Coronary artery (tissue), 2 donors: ENCODE measurements at regions not wholly inside any gene's neighbourhood (a gene's known extent, or its start where the extent isn't known, plus 50 kb on each side); places are given as distances from the start of the nearest gene placed in this dataset.
"Not testable (repeated sequence)": the region's sequence is repeated elsewhere in the genome, so short reads cannot be mapped to it uniquely, and the experiment has no call there.

Source experiments
- DNase-seq: peaks from one replicate; pipeline ENCODE4 v3.0.0-alpha.2; 2017; ENCODE audit warnings: low spot score
- H3K27ac ChIP-seq, 2 donors: fragments of 200-600 bp; sonication (generic); one replicate each; pipeline ENCODE4 v1.5.1; 2016 to 2019
- H3K4me3 ChIP-seq: fragments of 200-600 bp; sonication (generic); 2 replicates; pipeline ENCODE4 v1.5.1; 2016; ENCODE audit warnings: mild to moderate bottlenecking, moderate library complexity
- TF ChIP-seq, protein P1 (sequence below): fragments of 200-600 bp; sonication (generic); IDR thresholded peaks from one replicate; pipeline ENCODE4 v1.5.1; 2019; ENCODE audit warnings: antibody characterized with exemption

DNA sequence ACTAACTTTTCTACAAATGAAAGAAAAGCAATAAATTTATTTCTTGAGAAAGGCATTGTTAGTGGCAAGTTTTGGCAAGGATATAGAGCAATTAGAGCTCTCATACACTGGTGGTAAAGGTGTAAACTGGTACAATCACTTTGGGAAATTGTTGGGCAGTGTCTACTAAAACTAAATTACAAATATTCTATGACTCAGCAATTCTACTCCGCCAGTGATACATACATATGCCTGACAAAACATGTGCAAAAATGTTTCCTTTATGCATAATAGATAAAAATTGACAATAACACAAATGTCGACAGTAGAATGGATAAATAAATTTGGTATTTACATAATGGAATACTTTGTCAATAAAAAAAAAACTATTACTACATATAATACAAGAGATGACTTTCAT lies 96.3 kb upstream of the SATB2 start:
- TF ChIP-seq, protein P1, sequence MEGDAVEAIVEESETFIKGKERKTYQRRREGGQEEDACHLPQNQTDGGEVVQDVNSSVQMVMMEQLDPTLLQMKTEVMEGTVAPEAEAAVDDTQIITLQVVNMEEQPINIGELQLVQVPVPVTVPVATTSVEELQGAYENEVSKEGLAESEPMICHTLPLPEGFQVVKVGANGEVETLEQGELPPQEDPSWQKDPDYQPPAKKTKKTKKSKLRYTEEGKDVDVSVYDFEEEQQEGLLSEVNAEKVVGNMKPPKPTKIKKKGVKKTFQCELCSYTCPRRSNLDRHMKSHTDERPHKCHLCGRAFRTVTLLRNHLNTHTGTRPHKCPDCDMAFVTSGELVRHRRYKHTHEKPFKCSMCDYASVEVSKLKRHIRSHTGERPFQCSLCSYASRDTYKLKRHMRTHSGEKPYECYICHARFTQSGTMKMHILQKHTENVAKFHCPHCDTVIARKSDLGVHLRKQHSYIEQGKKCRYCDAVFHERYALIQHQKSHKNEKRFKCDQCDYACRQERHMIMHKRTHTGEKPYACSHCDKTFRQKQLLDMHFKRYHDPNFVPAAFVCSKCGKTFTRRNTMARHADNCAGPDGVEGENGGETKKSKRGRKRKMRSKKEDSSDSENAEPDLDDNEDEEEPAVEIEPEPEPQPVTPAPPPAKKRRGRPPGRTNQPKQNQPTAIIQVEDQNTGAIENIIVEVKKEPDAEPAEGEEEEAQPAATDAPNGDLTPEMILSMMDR = no peak
- no peak overlapping the region for H3K27ac ChIP-seq

DNA sequence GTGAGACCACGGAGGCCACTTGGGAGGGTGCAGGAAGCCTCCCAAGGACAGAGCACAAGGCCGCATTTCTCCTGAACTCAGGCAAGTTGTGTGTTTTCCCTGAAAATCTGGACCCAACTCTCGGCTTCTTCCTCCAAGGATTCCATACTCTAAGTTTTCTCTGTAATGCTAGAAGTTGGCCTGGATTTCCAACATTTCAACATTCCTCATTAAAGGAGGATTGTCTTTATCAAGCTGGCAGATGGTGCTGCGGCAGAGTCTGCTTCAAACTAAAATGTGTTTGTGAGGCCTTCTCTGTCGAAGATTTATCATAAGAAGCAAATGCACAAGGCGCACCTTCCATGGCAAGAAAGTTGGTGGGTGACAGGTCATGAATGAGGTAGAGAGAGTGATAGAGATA lies 94.4 kb upstream of the SATB2 start:
- H3K27ac ChIP-seq = no peak overlapping the region
- TF ChIP-seq, protein P1 = no peak
- DNase-seq = no peak
- H3K4me3 ChIP-seq = no peak overlapping the region

More for the DNA sequence above, 96.3 kb upstream of the SATB2 start:
- no peak overlapping the region for H3K4me3 ChIP-seq
- no peak for DNase-seq

DNA sequence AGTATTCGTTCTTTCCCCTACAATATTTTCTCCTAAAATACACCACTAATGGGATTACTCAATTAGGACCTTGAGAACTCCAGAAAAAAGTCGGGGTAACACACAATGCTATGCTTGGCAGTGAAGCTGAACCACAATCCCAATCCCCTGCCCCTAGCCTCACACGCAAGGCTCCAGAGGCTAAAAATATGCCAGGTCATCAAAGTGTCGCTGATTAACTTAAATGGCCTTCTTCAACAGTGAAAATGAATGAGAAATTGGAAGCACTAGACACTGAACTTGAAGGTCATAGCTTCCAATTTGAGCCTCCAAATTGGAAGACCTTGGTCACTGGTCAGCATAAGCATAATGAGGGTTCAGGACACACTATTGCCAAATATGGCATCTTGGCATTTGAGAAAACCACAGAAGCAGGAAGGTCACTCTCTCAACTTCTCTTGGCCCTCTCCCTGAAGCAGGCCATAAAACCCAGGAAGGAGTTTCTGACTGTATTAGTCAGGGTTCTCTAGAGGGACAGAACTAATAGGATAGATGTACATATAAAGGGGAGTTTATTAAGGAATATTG lies 86.0 kb upstream of the SATB2 start:
- no peak for DNase-seq
- TF ChIP-seq, protein P1 = no peak
- H3K4me3 ChIP-seq = no peak overlapping the region
- no peak overlapping the region for H3K27ac ChIP-seq

DNA sequence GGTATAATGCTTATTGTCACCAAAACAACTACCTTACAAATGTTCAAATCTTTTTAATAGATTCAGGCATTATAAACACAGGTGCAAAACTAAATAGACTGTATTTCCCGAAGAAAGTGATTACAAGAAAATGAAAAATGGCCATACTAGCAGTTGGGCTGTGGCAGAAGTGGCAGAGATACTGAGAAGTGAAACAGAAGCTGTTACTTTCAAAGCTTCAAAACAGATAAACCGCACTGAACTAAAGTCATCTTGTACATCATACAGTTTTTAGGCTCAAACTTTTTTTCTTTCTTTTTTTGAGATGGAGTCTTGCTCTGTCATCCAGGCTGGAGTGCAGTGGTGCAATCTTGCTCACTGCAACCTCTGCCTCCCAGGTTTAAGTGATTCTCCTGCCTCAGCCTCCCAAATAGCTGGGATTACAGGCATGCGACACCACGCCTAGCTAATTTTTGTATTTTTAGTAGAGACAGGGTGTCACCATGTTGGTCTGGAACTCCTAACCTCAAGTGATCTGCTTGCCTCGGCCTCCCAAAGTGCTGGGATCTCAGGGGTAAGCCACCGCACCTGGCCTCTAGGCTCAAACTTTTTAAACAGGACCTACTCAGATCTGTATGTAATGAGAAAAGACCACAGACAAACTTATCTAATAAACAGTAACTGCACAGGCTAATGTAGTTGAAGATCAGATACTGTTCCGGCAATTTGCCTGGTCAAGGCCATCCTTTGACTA lies 77.9 kb upstream of the SATB2 start:
- Histone ChIP-seq H3K27ac (no peak overlapping the region), H3K4me3 (no peak overlapping the region)
- TF ChIP-seq, protein P1 = no peak
- no peak for DNase-seq

DNA sequence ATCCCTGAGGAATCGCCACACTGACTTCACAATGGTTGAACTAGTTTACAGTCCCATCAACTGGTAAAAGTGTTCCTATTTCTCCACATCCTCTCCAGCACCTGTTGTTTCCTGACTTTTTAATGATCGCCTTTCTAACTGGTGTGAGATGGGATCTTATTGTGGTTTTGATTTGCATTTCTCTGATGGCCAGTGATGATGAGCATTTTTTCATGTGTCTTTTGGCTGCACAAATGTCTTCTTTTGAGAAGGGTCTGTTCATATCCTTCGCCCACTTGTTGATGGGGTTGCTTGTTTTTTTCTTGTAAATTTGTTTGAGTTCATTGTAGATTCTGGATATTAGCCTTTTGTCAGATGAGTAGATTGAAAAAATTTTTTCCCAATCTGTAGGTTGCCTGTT lies 76.1 kb upstream of the SATB2 start:
- H3K4me3 ChIP-seq, H3K27ac ChIP-seq, DNase-seq: not testable (repeated sequence)

DNA sequence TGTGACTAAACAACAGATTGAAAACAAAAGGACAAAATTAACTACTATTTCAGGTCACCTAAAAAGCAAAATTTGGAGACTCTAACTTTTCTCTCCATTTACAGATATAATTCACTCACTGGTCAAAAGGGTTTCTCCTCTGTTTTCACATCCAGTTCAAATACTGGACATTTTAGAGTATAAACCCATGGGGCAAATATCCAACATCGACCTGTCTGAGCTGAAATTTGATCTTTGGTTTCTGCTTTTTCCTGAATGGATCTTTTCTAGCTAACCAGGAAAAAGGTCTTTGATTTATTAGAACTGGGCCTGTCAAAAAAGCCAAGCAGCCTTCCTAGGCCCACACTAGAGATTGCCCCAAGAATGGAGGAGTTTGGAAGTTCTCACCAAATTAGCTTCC lies 69.3 kb upstream of the SATB2 start:
- Histone ChIP-seq H3K27ac (no peak overlapping the region), H3K4me3 (no peak overlapping the region)
- no peak for DNase-seq
- TF ChIP-seq, protein P1 = no peak

DNA sequence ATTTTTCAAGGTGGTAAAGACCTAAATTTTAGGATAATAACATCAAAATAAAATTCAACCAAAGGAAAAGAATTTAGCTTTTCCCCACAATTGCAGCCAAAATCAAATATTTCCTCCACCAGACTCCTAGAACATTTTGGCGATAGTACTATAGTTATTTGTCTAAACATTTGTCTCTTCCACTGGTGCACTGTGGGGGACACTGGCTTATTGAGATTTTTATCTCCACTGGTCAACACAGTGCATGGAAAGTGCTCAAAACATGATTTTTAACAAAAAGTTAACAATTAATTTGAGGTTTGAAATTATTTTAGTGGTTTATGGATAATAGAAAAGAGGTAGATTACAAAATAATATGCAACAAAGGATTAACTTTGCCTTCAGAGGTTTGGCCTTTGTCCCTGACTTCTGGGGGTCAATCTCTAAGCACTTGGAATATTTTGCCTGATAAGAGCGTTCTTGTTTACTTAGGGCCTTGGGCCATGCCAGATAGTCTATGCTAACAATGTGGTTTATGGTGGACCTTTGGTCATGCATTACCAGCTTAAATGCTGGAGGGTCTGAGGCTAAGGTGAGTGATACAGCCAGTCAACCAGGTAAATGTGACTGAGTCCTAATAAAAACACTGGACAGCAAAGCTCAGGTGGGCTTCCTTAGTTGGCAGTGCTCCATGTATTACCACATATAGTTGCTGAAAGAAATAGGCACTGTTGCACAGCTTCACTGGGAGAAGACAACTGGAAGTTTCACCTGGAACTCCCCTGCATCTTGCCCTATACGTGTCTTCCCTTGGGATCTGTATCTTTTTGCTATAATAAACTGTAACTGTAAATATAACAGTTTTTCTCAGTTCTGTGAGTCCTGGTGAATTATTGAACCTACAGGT lies 67.2 kb upstream of the SATB2 start:
- Histone ChIP-seq H3K4me3 (no peak overlapping the region), H3K27ac (no peak overlapping the region)
- DNase-seq = no peak
- TF ChIP-seq, protein P1 = no peak
